NCI-H128 (cell line): ENCODE measurements at regions not wholly inside any gene's neighbourhood (a gene's known extent, or its start where the extent isn't known, plus 50 kb on each side); places are given as distances from the start of the nearest gene placed in this dataset.

Source experiments
- DNase-seq: peaks from one replicate; lab custom pipeline; 2025; ENCODE audit not compliant: unreplicated experiment; lab: John Stamatoyannopoulos, UW

DNA sequence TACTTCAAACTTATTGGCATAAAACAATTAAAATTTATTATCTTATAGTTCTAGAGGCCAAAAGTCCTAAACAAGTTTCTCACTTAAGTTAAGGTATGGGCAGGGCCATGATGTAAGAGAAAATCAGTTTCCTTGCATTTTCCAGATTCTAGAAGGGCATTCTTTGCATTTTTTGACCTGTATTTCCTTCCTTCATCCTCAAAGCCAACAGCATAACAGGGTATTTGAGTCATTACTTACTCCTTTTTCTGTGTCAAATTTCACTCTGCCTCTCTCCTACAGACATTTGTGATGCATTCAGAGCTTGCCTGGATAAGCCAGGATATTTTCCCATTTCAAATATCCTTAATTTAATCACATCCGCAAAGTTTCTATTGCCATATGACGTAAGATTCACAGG lies 1499.0 kb downstream of the EFNA5 start:
- DNase-seq = no peak

DNA sequence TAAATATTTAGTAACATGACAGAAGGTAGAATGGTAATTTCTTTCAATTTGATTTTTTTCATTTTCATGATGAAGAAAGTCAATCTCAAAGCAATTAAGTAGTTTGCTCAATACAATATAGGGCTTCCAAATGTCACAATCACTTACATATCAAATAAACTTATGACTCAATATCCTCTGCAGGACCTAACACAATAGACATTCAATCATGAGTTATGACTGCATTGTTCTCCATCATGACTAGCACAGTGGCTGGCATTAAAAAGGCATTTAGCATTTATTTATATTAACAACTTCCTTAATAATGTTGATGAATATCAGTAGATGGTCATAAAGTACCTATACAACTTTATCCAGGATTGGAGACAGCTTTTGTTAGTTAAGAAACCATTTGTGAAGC lies 1499.6 kb downstream of the EFNA5 start:
- no peak for DNase-seq

DNA sequence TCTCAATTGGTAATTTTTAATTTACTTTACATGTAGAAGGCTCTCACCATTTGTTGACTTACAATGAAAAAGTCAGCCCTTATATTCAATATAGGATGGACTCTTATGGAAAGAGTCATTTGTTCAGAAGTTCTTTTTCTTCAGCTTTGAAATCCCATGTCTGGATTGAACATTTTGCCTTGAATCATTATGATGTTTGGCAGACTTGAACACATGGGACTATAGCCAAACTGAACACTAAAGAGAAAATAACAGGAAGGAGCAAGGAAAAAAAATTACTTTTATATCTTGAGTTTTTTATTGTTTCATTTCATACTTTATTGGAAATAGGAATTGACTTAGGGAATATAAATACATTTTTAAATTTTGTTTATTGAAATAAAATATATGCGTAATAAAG lies 1503.0 kb downstream of the EFNA5 start:
- no peak for DNase-seq

DNA sequence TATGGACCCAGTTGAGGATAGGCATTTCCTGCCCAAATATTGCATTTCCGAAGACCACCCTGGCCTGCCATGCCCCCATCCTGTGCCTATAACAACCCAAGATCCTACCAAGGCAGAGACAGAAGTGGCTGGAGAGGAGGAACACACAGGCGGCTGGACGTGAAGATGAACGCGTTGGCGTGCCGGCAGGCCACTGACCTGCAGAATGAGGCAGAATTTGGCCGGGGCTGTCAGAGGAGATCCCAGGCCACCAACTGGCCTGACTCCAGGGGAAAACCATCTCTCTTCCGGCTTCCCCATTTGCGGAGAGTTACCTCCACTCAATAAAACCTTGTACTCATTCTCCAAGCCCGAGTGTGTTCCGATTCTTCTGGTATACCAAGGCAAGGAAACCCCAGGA lies 1507.5 kb downstream of the EFNA5 start:
- DNase-seq = no peak

DNA sequence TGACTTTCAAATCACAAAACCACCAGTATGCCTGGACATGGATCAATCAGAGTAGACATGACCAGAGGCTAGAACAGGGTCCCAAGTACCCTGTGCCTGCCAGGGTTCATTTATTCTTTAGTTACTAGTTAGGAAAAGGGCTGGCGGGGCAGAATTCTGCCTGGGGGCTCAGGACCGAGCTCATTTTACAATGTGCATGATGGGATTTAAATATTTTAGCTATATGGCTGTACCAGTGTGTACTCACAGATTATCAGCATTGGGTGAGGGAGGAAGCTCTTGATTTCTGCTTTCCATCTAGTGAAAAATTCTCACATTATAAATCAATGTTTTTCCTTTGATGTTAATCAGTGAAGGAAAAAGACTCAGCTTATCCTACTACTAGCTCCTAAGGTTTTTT lies 1511.1 kb downstream of the EFNA5 start:
- DNase-seq = no peak

DNA sequence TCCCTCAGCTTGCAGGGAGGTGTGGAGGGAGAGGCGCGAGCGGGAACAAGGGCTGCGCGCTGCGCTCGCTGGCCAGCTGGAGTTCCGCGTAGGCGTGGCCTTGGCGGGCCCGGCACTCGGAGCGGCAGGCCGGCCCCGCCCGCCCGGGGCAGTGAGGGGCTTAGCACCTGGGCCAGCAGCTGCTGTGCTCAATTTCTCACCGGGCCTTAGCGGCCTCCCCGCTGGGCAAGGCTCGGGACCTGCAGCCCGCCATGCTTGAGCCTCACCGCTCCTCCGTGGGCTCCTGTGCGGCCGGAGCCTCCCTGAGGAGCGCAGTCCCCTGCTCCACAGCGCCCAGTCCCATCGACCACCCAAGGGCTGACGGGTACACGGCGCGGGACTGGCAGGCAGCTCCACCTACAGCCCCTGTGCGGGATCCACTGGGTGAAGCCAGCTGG lies 1516.4 kb downstream of the EFNA5 start:
- DNase-seq = no peak

DNA sequence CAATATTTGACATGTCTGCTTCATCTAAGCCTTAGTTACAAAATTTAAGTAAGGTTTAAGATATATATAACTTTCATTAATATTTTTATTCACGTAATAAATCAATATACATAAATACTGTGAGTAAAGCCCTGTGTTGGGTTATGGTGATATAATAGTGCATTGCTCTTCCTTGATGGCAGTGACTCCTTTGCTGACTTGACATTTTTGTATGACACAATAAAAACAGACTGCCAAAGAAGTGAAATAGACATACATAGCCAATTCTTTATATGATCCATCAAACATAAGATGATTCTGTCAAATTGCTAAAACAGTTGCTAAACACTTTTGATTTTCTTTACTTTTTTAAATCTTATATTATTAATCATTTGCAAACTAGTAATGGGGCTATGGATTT lies 1518.2 kb downstream of the EFNA5 start:
- DNase-seq = no peak

DNA sequence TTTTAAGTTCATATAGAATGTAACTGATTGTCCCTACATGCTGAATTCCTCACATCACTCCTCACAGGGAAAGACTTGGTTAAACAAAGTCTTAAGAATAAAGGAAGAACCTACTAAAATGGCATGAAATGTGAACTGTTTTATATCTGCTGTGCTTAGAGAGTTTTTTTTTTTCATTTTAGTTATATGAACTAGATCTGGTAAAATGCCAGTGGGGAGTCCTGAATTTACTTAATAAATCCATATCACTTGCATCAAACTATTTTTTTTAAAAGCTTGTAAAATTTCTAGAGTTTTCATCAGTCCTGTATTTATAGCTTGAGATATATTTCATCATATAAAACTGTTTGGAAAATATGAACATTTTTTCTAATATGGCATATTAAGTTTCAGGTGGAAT lies 1528.6 kb downstream of the EFNA5 start:
- no peak for DNase-seq

DNA sequence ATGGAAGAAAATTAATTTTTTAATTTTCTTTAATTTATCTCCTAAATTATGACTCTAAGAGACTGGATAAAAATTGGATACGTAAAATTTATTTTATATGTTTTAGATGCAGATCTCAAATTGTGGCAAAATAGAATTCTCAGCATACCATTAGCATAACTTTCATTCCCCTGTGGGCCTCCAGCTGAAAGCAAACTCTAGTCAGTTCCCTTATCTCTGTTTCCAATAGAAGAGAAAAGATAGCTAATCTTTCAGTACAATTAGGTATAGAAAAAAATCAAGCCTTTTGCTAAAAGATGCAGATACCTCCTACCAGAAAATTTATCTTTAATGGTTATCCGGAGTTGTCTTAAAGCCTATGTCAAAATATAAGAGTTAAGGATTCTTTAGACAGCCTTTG lies 1530.6 kb downstream of the EFNA5 start:
- DNase-seq = no peak

DNA sequence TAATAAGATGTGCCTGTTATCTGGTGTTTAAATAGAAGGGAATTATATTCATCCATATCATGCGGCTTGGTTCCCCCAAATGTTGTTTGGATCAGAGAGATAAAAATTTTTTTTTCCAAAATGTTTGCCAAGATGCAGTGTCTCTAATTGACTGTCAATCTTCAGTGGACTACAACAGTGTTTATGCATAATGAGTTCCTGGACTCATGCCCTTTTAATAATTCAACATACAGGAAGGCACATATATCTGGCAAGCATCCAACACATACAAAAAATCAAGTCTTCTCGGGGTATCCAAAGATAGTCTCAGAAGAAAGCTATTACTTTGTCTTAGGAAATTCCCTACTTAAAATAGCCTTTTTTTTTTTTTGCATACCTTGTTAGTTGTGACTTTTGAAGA lies 1534.7 kb downstream of the EFNA5 start:
- no peak for DNase-seq

DNA sequence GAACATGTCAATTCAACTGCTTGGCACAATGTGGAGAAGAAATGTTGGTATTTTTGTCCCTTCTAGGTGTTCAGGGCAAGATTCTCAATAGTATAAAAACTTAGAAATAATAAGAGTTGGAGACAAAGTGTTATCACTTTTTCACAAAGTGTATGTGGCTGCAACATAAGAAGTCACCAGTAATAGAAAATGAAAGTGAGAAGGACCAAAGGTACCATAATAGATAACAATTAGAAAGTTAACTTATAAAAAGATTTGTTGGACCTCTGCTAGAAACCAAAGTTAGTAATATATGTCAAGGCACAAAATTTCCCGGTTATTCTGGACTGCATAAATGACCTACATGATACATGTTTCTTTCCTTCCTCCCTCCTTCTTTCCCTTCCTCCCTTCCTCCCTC lies 1535.3 kb downstream of the EFNA5 start:
- no peak for DNase-seq

DNA sequence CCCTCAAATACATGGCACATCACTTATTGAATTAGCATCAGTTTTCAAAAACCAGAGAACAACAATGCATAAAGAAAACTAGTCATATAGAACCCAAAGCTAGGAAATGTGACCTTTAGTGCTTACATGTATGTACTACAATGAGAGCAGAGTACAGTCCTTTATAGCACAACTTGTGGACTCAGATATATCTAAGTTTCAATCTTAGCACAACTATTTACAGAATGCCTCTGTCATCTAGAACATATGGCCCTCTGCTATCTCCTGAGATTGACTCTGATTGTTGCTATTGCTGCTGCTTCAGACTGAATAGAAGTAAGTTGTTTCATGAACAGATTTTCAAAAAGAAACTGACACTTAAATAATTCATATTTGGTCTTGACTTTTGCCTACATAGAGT lies 1536.2 kb downstream of the EFNA5 start:
- DNase-seq = no peak

DNA sequence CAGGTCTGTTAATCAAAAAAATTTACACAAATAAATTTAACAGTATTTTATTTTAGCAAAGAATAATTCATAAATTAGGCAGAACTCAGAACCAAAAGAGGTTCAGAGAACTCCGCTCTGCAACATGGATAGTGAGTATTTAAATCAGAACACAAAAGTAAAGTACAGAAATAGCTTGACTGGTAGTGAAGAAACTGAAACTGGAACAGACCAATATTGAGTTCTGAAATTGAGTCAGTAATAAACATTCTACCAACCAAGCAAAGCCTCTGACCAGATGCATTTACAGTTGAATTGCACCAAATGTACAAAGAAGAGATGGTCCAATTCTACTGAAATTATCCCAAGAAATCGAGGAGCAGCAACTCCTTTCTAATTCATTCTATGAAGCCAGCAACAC lies 1542.8 kb downstream of the EFNA5 start:
- no peak for DNase-seq

DNA sequence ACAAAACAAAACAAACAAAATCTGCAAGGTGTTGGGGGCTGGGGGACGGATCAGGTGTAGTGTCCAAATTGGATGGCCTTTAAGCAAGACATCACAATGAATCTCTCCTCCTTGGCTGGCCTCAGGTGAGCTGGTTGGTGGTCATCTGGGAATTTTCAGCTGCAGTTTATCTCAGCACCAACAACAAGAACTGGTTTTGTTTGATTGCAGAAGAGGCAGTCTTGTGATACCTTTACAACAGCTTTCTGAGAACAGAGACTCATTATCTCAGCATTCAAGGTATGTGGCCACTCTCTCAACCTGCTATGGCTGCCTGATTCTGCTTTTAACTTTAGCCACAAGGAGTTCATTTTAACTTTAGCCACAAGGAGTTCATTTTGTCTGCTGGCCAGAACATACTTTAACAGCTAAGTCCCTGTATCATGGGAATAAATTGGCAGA lies 1543.4 kb downstream of the EFNA5 start:
- DNase-seq = no peak

DNA sequence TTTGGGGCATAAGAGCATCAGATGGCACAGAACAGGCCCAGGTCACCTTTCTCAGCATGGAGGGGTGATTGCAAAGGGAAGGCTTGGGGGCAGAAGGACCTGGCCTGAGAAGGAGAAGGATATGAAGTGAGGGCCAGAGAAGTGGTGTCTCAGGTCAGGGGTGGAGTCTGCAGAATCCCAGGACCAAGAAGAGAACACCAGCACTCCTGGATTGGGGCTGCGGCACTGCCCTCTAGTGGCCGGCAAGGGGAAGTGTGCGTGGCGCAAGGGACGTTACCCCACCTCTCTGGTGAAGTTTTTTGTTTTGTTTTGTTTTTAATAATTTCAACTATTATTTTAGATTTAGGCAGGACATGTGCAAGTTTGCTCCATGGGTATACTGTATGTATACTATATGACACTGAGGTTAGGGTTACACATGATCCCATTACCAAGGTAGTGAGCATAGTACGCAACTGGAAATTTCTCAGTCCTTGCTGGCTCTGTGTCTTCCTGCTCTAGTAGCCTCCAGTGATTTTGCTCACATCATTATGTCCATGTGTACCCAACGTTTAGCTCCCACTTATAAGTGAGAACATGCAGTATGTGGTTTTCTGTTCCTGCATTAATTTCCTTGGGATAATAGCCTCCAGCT lies 1548.6 kb downstream of the EFNA5 start:
- no peak for DNase-seq

DNA sequence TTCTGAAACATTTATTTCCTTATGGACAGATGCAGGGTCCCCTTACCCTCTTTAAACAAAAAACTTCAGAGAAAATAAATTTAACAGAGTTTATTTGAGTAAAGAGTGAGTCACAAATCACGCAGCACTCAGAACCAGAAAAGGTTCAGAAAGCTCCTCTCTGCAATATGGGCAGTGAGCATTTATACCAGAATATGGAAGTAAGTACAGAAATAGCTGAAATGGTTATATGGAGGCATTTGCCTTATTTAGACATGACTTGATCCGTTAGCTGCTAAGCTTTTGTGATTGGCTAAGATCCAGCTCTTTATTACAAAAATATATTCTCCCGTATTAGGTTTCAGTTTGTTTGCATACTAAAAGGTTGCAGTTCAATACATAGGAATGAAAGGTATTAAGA lies 1554.1 kb downstream of the EFNA5 start:
- DNase-seq = no peak

DNA sequence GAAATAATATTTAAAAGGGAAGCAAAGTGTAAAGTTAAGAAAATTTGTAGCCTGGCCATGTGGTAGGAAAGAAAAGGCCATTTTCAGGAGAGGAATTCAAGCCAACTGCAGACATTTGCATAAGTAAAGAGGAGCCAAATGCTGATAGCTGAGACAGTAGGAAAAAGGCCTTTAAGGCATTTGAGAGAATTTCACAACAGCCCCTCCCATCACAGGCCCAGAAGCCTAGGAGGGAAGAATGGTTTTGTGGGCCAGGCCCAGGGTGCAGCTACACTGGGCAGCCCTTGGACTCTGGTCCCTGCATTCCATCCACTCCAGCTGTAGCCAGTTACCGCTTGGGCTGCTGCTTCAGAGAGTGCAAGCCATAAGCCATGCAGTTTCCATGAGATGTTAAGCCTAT lies 1556.8 kb downstream of the EFNA5 start:
- DNase-seq = no peak

DNA sequence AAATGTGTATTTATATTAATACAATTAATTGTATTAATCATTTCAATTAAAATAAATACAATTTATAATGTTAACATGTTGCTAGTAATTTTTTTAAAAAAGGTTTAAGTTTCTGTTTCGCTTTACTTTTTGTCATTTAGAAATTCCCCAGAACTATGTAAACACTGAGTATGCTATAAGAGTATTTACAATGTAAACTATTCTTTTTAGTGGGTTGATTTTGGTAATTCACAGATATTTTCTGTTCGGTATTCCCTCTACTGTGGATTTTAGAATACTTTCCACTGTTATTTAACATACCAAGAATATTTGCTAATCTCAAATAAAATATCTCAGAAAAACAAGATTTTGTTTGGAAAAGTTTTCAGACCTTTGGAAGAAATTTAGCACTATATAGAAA lies 1564.4 kb downstream of the EFNA5 start:
- DNase-seq = no peak

DNA sequence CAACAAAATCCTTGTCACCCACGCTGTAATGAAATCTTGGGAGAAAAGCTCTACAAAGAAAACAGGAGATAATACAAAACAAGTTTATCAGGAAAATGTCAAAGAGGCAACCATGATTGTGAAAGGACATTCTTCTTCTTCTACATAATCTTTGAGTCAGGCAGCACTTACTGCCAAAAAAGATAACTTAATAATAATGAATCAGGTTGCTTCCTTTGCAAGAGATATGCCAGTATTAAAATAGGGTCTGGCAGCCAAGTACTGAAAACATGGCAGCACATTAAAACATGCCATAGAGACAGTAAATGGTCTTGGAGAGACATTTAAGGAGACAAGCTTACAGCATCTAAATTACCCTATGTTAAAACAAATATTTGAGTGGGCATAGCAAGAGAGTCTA lies 1573.4 kb downstream of the EFNA5 start:
- no peak for DNase-seq

DNA sequence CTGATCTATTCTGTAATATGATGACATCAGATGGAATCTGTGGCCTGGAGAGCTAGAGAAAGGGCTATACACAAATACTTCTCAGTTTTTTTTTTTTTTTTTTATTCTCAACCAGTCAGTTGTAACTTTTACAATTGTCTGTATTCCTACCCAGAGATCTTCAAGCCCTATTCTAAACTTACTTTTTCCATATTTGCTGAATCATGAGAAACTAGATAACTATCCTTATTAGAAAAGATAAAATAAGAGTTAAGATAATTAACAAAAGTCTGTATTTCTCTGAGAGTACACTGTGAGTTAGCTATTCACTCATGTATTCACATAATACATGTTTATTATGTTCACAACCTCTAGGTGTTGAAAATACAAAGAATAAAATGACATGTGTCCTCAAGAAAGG lies 1575.9 kb downstream of the EFNA5 start:
- no peak for DNase-seq

DNA sequence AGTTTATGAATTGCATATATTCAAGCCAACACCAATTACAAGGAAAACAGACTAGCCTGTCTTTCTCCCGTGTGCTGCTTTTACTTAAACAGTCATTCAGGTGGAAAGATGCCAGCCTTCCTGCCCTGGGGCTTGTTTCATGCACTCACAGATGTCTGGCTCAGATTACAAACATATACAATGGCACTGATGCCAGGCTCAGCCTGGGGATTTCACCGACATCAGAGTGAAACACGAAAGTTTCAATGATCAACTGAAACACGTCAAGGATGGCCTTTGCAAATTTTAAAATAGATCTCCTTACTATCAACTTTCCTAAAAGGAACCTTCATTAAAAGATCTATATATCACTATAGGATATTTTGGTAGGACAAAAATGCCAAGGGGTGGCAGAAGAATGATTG lies 1576.5 kb downstream of the EFNA5 start:
- DNase-seq = peak; percentile 25

DNA sequence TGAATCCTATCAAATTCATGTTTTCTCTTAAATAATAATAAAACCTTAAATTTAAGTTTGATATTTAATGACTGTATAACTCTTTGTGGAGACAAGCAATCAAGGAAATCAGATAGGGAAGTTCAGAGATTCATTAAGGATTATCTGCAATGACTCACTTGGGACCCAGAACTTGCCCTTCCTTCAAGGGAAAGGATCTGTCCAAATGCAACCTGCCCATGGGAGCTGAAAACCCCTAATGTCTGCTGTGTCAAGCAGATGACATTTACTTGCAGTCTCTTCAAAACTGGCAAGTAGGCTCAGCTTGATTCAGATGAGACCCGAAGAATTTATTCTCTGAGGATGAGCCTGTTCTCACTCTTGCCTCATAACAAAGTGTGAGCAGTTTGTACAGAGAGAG lies 1577.6 kb downstream of the EFNA5 start:
- DNase-seq = no peak

DNA sequence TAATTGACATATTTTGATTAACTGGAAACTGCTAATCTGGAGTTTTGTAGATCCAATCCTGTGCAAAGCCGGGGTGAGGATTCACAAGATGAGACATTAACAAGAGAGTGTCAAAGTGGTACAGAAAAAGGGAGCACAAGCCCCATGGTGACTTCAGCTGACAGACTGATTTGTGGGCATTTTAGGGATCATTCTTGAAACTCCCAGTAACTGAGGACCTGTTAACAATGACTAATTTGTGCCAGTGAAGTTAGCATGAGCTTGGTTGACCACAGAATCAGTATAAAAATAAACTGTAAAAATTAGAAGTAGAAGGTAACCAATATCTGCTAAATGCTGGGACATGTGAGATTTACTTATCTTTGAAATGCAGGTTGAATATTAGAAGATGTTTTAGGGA lies 1578.3 kb downstream of the EFNA5 start:
- no peak for DNase-seq

DNA sequence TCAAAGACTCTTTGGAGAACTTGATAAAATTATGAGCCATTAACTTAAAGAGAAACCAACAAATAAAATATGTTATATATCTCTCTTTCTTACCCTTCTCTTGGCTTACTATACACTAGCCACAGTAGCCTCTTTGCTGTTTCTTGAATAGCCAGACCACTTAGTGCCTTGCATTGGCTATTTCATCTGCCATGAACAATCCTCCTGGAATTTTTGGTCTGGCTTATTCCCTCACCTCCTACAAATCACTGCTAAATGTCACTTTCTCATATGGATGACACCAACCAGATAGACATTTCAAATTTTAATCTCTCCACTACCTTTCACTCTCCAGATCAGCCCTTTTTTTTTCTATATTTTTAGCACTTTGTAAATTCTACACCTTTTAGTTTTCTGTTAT lies 1581.7 kb downstream of the EFNA5 start:
- DNase-seq = no peak
